HEK293T (cell line): ENCODE measurements at regions not wholly inside any gene's neighbourhood (a gene's known extent, or its start where the extent isn't known, plus 50 kb on each side); places are given as distances from the start of the nearest gene placed in this dataset.

Experiments
- CTCF ChIA-PET: fragments of 350-600 bp; formaldehyde crosslinking; extraction: SDS; loops from one replicate; lab custom pipeline; 2021; ENCODE audit warnings: antibody characterized with exemption, inconsistent platforms; lab: Yijun Ruan, JAX
- POLR2A ChIA-PET: fragments of 350-600 bp; formaldehyde crosslinking; extraction: SDS; loops from one replicate; lab custom pipeline; 2020; ENCODE audit warnings: antibody characterized with exemption, inconsistent platforms; lab: Yijun Ruan, JAX
- DNase-seq: peaks from one replicate; pipeline ENCODE4 v3.0.0; 2012; ENCODE audit warnings: mixed read lengths; ENCODE audit errors: extremely low spot score
- ARNT ChIP-seq: fragments of 450-650 bp; IDR thresholded peaks from 2 replicates; pipeline ENCODE4 v1.6.1; 2017; ENCODE audit warnings: mild to moderate bottlenecking
- BHLHE40 ChIP-seq: fragments of 450-650 bp; IDR thresholded peaks from 2 replicates; pipeline ENCODE4 v1.6.1; 2016; ENCODE audit warnings: mild to moderate bottlenecking, moderate library complexity, borderline replicate concordance
- CTBP1 ChIP-seq: fragments of 450-650 bp; IDR thresholded peaks from 2 replicates; pipeline ENCODE4 v1.6.1; 2016; ENCODE audit warnings: borderline replicate concordance
- ELF4 ChIP-seq: fragments of 450-650 bp; IDR thresholded peaks from 2 replicates; pipeline ENCODE4 v1.6.1; 2017; ENCODE audit warnings: antibody characterized with exemption
- FOXA1 ChIP-seq: fragments of 450-650 bp; IDR thresholded peaks from 2 replicates; pipeline ENCODE4 v1.6.1; 2016; ENCODE audit warnings: mild to moderate bottlenecking
- FOXK2 ChIP-seq: fragments of 450-650 bp; IDR thresholded peaks from 2 replicates; pipeline ENCODE4 v1.6.1; 2016; ENCODE audit warnings: mild to moderate bottlenecking
- FOXM1 ChIP-seq: fragments of 450-650 bp; IDR thresholded peaks from 2 replicates; pipeline ENCODE4 v1.6.1; 2017; ENCODE audit warnings: mild to moderate bottlenecking, borderline replicate concordance
- HDGF ChIP-seq: fragments of 450-650 bp; IDR thresholded peaks from 2 replicates; pipeline ENCODE4 v1.6.1; 2017; ENCODE audit warnings: antibody characterized with exemption, borderline replicate concordance
- L3MBTL2 ChIP-seq: fragments of 450-650 bp; conservative IDR thresholded peaks from 2 replicates; pipeline ENCODE4 v1.6.1; 2016; ENCODE audit warnings: mild to moderate bottlenecking
- LEF1 ChIP-seq: fragments of 450-650 bp; IDR thresholded peaks from 2 replicates; pipeline ENCODE4 v1.6.1; 2017; ENCODE audit warnings: mild to moderate bottlenecking, borderline replicate concordance
- NFRKB ChIP-seq: fragments of 450-650 bp; IDR thresholded peaks from 2 replicates; pipeline ENCODE4 v1.6.1; 2016; ENCODE audit warnings: mild to moderate bottlenecking, moderate library complexity
- SP1 ChIP-seq: fragments of 450-650 bp; IDR thresholded peaks from 2 replicates; pipeline ENCODE4 v1.6.1; 2017
- SUZ12 ChIP-seq: fragments of 450-650 bp; IDR thresholded peaks from 2 replicates; pipeline ENCODE4 v1.6.1; 2016; ENCODE audit warnings: mild to moderate bottlenecking
- TARDBP ChIP-seq: fragments of 450-650 bp; IDR thresholded peaks from 2 replicates; pipeline ENCODE4 v1.6.1; 2016
- ZNF384 ChIP-seq: fragments of 450-650 bp; IDR thresholded peaks from 2 replicates; pipeline ENCODE4 v1.6.1; 2016
- TF ChIP-seq, protein P1 (sequence below): fragments of 450-650 bp; IDR thresholded peaks from 2 replicates; pipeline ENCODE4 v1.6.1; 2016

DNA sequence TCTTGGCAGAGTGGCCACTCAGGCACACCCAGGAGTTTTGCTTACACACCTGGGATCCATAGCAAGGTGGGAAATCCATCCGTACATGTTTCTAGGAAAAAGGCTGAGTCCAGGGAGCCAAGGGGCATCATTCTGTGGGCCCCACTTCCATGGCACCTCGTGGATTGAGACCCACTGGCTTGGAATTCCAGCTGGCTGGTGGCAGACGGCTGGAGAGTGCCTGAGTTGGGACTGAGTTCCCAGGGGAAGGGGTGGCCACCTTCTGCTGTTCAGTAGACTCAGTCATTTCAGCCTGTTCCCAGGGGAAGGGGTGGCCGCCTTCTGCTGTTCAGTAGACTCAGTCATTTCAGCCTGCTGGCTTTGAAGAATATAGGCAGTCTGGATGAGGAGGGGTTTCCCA, 366.0 kb upstream of the GRIA3 start:
- CTCF ChIA-PET, result no interaction called here
- POLR2A ChIA-PET, result no interaction called here
- TF ChIP-seq FOXA1 (no peak), BHLHE40 (no peak), NFRKB (no peak), SUZ12 (no peak), TARDBP (no peak)
- TF ChIP-seq, protein P1, sequence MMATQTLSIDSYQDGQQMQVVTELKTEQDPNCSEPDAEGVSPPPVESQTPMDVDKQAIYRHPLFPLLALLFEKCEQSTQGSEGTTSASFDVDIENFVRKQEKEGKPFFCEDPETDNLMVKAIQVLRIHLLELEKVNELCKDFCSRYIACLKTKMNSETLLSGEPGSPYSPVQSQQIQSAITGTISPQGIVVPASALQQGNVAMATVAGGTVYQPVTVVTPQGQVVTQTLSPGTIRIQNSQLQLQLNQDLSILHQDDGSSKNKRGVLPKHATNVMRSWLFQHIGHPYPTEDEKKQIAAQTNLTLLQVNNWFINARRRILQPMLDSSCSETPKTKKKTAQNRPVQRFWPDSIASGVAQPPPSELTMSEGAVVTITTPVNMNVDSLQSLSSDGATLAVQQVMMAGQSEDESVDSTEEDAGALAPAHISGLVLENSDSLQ, result no peak
- DNase-seq, result no peak

DNA sequence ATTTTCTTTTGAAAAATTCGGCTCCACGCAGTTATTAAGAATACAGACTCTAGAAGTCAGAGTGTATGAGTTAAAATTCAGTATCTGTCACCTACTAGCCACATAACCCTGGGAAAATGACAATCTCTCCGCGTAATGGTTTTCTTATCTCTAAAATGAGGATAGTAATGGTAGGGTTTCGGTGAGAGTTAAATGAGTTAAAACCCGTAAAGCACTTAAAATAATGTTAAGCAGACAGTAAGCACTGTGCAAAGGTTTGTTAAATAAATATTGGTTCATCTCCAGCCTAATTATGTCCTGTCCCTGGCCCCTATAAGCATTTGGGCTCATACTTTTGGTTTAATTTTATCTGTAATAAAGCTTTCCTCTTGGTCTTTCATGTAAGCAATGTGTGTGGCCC, 350.8 kb upstream of the GRIA3 start:
- no peak for DNase-seq
- CTCF ChIA-PET, result no interaction called here
- no peak for TF ChIP-seq LEF1
- no peak for TF ChIP-seq NFRKB
- TF ChIP-seq TARDBP, result no peak
- TF ChIP-seq FOXM1, result no peak
- TF ChIP-seq ZNF384, result no peak
- POLR2A ChIA-PET, result no interaction called here

DNA sequence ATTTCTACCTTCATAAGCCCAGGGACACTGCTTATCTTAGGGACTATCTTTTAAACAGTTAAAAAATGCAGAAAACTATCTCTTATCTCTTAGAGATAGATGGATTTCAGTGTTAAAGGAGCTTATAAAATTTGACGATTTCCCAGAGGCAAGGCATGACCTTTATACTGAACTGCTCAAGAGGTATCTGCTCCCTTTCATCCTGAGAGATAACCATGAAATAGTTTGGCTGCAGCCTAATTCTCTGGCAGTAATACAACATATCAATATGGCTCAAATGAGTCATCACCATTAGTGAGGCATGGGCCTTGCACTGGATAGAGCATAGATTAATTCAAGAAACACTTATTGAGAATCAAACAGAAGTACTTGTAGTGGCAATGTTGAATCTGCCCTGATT, 348.2 kb upstream of the GRIA3 start:
- CTCF ChIA-PET, result no interaction called here
- no peak for DNase-seq
- no peak for TF ChIP-seq SP1
- no peak for TF ChIP-seq FOXM1
- no peak for TF ChIP-seq LEF1
- no peak for TF ChIP-seq ZNF384
- no peak for TF ChIP-seq BHLHE40
- no peak for TF ChIP-seq TARDBP
- no peak for TF ChIP-seq FOXA1
- no peak for TF ChIP-seq CTBP1
- no peak for TF ChIP-seq L3MBTL2
- TF ChIP-seq, protein P1, result no peak
- TF ChIP-seq NFRKB, result no peak
- no peak for TF ChIP-seq ARNT
- no peak for TF ChIP-seq ELF4
- no peak for TF ChIP-seq HDGF
- TF ChIP-seq SUZ12, result no peak
- TF ChIP-seq FOXK2, result no peak
- POLR2A ChIA-PET, result no interaction called here

DNA sequence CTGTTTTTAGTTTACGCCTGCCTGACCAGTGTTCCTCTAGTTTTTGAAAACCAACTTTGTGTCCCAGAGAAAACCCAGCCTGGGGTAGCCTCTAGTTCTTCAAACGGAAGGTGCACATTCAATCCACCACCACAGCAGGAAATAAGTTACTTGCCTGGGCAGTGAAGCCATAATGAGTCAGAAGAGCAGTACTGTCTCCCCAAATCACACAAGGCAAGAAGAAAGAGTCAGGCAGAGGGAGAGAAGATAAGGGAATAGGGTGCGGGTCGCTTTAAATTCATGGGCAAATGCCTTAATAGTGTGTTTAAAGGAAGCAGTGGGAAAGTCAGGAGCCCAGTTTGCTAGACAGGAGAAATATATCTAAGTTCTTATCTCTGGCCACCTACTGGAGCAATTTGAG, 333.8 kb upstream of the GRIA3 start:
- TF ChIP-seq L3MBTL2, result no peak
- ChIA-PET POLR2A (no interaction called here), CTCF (no interaction called here)
- DNase-seq, result no peak

DNA sequence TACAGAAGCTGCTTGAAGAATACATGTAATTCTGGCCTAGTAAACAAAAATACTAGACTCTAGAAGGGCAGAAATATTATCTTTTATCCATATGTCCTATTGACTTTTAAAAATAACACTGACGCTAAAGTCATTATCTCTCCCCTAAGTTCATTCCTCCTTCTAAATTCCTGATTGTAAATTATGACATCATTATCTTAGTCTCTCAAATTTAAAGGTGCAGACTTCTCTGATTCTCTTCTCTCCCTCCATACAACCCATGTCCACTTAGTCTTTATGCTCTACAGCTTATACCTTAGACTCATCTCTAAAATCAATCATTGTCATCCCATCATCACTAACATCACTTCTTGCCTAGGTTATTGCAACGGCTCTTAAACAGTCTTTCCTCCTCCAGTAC, 327.9 kb upstream of the GRIA3 start:
- ChIA-PET POLR2A (no interaction called here), CTCF (no interaction called here)
- TF ChIP-seq L3MBTL2 (no peak), ARNT (no peak), CTBP1 (no peak), FOXA1 (no peak), SUZ12 (no peak), ELF4 (no peak), HDGF (no peak), NFRKB (no peak), TARDBP (no peak), FOXM1 (no peak)
- TF ChIP-seq, protein P1, result no peak
- no peak for DNase-seq

DNA sequence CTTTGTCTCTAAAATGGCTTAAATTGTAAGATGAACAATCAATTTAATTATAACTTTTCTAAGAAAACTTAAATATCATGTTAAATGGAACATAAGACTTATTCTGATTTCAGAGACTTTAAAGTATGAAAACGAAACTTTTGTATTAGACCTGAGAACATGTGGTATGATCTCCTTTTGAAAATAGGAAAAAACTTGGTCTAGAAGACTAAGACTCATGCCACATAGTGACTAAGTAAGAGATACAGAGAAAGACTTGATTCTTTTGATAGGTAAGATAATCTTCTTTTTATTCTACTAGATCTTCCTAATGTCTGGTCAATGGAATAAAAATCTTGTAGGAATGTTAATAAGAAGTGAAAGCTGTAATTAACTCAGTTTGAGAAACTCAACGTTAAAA, 326.3 kb upstream of the GRIA3 start:
- no peak for DNase-seq
- TF ChIP-seq CTBP1, result no peak
- TF ChIP-seq LEF1, result no peak
- no peak for TF ChIP-seq L3MBTL2
- TF ChIP-seq NFRKB, result no peak
- TF ChIP-seq HDGF, result no peak
- no peak for TF ChIP-seq SP1
- no peak for TF ChIP-seq FOXM1
- no peak for TF ChIP-seq ELF4
- no peak for TF ChIP-seq SUZ12
- TF ChIP-seq TARDBP, result no peak
- TF ChIP-seq FOXA1, result no peak
- TF ChIP-seq, protein P1, result no peak
- TF ChIP-seq FOXK2, result no peak
- no peak for TF ChIP-seq BHLHE40
- no peak for TF ChIP-seq ZNF384
- no peak for TF ChIP-seq ARNT
- CTCF ChIA-PET, result no interaction called here
- POLR2A ChIA-PET, result no interaction called here

DNA sequence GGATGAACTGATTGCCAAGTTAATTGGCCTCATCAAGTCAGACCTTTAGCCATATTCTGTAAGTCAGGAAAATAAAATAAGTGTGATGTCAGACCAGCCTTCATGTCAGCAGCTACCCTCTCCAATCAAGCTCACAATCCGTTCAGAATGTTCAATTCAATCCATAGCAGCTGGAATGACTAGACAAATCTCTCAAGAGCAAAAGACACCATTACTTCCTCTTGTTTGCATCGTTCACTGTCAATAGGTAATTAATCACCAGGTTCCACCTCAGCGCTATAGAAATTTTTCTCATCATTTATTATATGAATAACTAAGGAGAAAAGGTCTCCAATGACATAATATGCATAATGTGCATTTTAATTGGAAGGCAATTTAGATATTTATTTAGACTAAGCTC, 321.0 kb upstream of the GRIA3 start:
- ChIA-PET CTCF (no interaction called here), POLR2A (no interaction called here)

More for the DNA sequence above, 321.0 kb upstream of the GRIA3 start:
- no peak for DNase-seq
- TF ChIP-seq TARDBP, result no peak
- no peak for TF ChIP-seq NFRKB
- no peak for TF ChIP-seq L3MBTL2
- TF ChIP-seq ELF4, result no peak
- TF ChIP-seq FOXA1, result no peak
- TF ChIP-seq SUZ12, result no peak
- TF ChIP-seq ARNT, result no peak
- TF ChIP-seq FOXK2, result no peak
- no peak for TF ChIP-seq LEF1
- no peak for TF ChIP-seq CTBP1
- no peak for TF ChIP-seq BHLHE40
- no peak for TF ChIP-seq FOXM1
- TF ChIP-seq, protein P1, result no peak
